Effector CD8-positive, alpha-beta T cell (primary cell): ENCODE measurements at regions not wholly inside any gene's neighbourhood (a gene's known extent, or its start where the extent isn't known, plus 50 kb on each side); places are given as distances from the start of the nearest gene placed in this dataset.
"Not testable (repeated sequence)": the region's sequence is repeated elsewhere in the genome, so short reads cannot be mapped to it uniquely, and the experiment has no call there.

ENCODE experiments used
- DNase-seq: peaks from one replicate; lab custom pipeline; 2025; lab: John Stamatoyannopoulos, UW

DNA sequence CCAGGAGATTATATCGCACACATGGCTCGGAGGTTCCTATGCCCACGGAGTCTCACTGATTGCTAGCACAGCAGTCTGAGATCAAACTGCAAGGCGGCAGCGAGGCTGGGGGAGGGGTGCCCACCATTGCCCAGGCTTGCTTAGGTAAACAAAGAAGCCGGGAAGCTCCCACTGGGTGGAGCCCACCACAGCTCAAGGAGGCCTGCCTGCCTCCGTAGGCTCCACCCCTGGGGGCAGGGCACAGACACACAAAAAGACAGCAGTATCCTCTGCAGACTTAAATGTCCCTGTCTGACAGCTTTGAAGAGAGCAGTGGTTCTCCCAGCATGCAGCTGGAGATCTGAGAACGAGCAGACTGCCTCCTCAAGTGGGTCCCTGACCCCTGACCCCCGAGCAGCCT is 112.0 kb upstream of the NDST3 start:
- not testable (repeated sequence) for DNase-seq

- DNase-seq, result not testable (repeated sequence)
These were observed 106.5 kb upstream of the NDST3 start for GRCh38 chr4:117927823-117928222.

- DNase-seq, result no peak
These were observed 92.7 kb upstream of the NDST3 start for GRCh38 chr4:117941611-117942010.

- no peak for DNase-seq
These were observed 84.7 kb upstream of the NDST3 start for GRCh38 chr4:117949621-117950020.

- no peak for DNase-seq
These were observed 76.7 kb upstream of the NDST3 start for GRCh38 chr4:117957571-117957970.

GRCh38 chr4:117965622-117966021 is 68.7 kb upstream of the NDST3 start:
- DNase-seq, result no peak

DNA sequence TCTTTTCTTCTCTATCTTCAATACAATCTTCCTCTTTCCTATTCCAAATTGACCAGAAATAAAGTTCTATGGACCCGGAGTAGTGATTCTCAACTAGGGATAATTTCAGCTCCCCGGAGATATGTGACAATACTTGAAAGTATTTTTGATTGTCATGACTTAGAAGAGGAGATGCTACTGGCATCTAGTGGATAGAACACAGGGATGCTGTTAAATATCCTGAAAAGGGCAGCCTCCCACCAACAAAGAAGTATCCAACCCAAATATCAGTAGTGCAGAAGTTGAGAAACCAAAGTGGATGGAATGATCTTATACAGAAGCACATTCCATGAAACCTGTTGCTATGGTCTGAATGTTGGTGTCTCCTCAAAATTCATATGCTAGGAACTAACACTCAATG is 65.7 kb upstream of the NDST3 start:
- DNase-seq, result no peak

DNA sequence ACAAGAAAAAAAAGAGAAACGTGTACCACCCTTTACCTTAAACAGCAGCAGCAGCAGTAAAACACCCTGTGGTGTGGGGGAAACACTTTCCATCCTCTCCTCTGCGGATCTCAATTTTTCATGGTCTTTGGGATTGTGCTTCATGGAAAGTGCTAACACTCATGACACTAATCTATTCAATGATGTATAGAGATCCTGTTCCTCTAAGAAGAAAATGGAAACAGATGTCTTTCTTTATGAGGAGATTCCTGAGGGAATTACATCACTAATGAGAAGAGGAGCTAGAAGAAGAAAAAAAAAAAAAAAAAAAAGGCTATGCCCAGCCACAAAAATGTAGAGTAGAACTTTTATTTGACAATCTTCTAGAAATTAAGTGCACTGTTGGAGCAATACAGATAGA is 62.9 kb upstream of the NDST3 start:
- DNase-seq, result no peak

DNA sequence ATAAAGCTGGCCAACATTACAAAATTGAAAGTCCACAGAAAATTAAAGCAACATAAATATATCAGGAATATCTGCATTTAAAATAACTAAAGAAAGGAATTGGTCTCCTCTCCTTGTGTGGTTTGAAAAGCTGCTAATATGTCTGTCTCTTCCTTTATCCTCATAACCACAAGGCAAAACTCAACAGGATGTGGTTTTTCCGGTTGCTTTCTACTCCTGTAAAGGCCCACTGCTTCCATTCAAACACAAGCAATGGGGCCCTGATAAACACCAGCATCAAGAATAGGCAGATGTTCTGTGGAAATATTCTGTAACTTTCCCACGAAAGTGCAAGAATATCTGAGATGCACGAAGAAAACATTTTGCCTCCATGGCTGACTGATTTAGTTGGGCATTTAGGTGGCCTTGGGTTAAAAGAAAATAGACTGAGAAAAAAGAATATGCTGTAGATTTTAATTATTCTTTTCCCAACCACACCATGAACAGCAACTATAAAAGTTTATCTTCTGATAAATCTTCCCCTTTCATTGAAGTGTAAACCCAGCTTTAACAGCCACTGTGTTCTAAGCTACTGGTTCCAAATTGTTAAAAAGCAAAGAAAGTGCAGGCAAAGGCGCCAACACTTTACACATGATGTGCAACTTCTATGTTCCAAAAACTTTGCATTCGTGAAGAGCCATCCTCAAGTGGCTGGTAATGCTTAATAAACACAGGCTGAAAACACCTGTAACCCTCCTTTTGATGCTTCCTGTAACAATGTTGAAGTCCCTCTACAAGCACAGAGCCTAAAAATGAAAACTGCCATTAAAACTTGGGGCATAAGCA is 50.5 kb upstream of the NDST3 start:
- DNase-seq, result no peak

DNA sequence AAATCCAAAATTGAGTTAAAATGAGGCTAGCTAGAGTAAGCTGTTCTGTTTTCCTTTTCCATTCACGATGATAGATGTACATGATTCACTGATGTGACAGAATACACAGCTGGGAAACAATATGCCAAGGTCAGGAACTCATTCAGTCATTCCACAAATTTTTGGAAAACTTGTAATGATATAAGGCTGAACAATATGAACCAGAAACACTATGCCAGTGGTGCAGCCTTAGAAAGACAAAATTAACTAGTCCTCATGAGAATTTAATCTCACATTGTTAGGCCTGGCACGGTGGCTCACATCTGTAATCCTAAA is 50.0 kb upstream of the NDST3 start:
- no peak for DNase-seq
